ENCODE measurements at regions not wholly inside any gene's neighbourhood (a gene's known extent, or its start where the extent isn't known, plus 50 kb on each side); places are given as distances from the start of the nearest gene placed in this dataset.

DNA sequence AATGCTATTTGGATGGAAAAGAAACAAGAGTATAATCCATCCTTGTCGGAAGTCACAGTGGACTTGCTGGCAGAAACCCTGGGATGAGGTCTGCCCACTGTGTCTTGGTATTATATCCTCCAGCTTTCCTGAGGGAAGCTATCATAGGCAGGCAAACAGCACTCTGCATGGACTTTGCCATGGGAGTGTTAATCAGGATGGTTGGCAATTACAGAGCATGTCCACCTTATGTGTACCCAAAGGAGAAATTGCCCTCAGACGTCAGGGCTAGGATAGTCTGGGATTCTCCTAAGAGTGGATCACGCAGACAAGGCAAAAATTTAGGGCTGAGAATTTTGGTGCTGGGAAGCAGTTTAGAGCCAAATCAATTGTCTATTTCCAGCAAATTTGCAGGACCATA, 184.9 kb upstream of the ESRRG start:
- Histone ChIP-seq H3K4me2 (ENCODE audit: low read length) (no peak overlapping the region), H4K20me1 (ENCODE audit: control insufficient read depth, insufficient read depth, low read depth, low read length) (no peaks in the 10 kb centered on the region), H3K9me2 (replicated peaks; ENCODE audit: control insufficient read depth, low read length) (no peaks in the 10 kb centered on the region), H3K27ac (ENCODE audit: low read depth, low read length) (no peak overlapping the region), H3K9me3 (ENCODE audit: control insufficient read depth, insufficient read depth, low read length) (no peaks in the 10 kb centered on the region), H3K36me3 (ENCODE audit: control insufficient read depth, low read length) (no peaks in the 10 kb centered on the region), H3K4me1 (ENCODE audit: control insufficient read depth, low read length) (no peaks in the 10 kb centered on the region), H3K27me3 (ENCODE audit: control insufficient read depth, low read length) (no peaks in the 10 kb centered on the region), H3K79me2 (ENCODE audit: control insufficient read depth, low read length) (no peaks in the 10 kb centered on the region), H3K4me3 (ENCODE audit: low read length) (no peak overlapping the region), H3F3A (ENCODE audit: control insufficient read depth, insufficient read depth) (no peaks in the 10 kb centered on the region)
- TF ChIP-seq, protein P1, sequence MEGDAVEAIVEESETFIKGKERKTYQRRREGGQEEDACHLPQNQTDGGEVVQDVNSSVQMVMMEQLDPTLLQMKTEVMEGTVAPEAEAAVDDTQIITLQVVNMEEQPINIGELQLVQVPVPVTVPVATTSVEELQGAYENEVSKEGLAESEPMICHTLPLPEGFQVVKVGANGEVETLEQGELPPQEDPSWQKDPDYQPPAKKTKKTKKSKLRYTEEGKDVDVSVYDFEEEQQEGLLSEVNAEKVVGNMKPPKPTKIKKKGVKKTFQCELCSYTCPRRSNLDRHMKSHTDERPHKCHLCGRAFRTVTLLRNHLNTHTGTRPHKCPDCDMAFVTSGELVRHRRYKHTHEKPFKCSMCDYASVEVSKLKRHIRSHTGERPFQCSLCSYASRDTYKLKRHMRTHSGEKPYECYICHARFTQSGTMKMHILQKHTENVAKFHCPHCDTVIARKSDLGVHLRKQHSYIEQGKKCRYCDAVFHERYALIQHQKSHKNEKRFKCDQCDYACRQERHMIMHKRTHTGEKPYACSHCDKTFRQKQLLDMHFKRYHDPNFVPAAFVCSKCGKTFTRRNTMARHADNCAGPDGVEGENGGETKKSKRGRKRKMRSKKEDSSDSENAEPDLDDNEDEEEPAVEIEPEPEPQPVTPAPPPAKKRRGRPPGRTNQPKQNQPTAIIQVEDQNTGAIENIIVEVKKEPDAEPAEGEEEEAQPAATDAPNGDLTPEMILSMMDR (IDR thresholded peaks at IDR 0.05; ENCODE audit: low read depth, low read length, poor library complexity, severe bottlenecking): no peak
- no peak for TF ChIP-seq EZH2phosphoT487 (IDR thresholded peaks at IDR 0.05; ENCODE audit: borderline replicate concordance, low read length)

DNA sequence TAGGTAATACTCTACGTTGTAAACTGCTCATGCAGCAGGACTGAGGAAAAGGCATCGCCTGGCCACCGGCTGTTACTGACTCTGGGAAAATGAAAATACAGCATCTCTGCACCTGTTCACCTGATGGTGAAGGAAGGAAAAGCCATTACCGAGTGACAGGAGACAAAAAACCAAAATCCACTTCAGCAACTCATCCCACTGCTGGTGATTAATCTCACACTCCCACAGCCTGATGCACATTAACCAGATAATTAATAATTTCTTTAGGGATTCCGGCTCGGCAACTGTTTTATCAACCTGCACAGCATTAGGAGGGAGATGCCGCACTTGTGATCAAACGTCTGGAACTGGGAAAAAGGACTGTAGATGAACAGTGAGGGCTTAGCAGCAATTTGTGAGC, 183.9 kb upstream of the ESRRG start:
- H3K36me3 ChIP-seq (ENCODE audit: control insufficient read depth, low read length): no peaks in the 10 kb centered on the region
- H3K4me1 ChIP-seq (ENCODE audit: control insufficient read depth, low read length): no peaks in the 10 kb centered on the region
- no peaks in the 10 kb centered on the region for H4K20me1 ChIP-seq (ENCODE audit: control insufficient read depth, insufficient read depth, low read depth, low read length)
- no peak overlapping the region for H3K4me2 ChIP-seq (ENCODE audit: low read length)
- no peak overlapping the region for H3K4me3 ChIP-seq (ENCODE audit: low read length)
- H3K79me2 ChIP-seq (ENCODE audit: control insufficient read depth, low read length): no peaks in the 10 kb centered on the region
- no peaks in the 10 kb centered on the region for H3K9me2 ChIP-seq (replicated peaks; ENCODE audit: control insufficient read depth, low read length)
- H3K27me3 ChIP-seq (ENCODE audit: control insufficient read depth, low read length): no peaks in the 10 kb centered on the region
- H3F3A ChIP-seq (ENCODE audit: control insufficient read depth, insufficient read depth): no peaks in the 10 kb centered on the region
- no peak for TF ChIP-seq EZH2phosphoT487 (IDR thresholded peaks at IDR 0.05; ENCODE audit: borderline replicate concordance, low read length)
- TF ChIP-seq, protein P1 (IDR thresholded peaks at IDR 0.05; ENCODE audit: low read depth, low read length, poor library complexity, severe bottlenecking): no peak
- H3K27ac ChIP-seq (ENCODE audit: low read depth, low read length): no peak overlapping the region
- no peaks in the 10 kb centered on the region for H3K9me3 ChIP-seq (ENCODE audit: control insufficient read depth, insufficient read depth, low read length)

DNA sequence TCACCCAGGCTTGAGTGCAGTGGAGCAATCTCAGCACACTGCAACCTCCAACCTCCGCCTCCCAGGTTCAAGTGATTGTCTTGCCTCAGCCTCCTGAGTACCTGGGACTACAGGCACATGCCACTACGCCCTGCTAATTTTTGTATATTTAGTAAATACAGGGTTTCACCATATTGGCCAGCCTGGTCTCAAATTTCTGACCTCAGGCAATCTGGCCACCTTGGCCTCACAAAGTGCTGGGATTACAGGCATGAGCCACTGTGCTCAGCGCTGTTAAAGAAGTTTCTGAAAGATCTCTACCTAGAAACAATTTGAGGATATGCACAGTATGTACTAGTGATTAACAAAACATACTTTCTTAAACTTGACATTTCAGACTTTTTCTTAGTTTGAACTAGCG, 182.6 kb upstream of the ESRRG start:
- TF ChIP-seq EZH2phosphoT487 (IDR thresholded peaks at IDR 0.05; ENCODE audit: borderline replicate concordance, low read length): no peak
- TF ChIP-seq, protein P1 (IDR thresholded peaks at IDR 0.05; ENCODE audit: low read depth, low read length, poor library complexity, severe bottlenecking): no peak
- H3K4me1 ChIP-seq (ENCODE audit: control insufficient read depth, low read length): no peaks in the 10 kb centered on the region

DNA sequence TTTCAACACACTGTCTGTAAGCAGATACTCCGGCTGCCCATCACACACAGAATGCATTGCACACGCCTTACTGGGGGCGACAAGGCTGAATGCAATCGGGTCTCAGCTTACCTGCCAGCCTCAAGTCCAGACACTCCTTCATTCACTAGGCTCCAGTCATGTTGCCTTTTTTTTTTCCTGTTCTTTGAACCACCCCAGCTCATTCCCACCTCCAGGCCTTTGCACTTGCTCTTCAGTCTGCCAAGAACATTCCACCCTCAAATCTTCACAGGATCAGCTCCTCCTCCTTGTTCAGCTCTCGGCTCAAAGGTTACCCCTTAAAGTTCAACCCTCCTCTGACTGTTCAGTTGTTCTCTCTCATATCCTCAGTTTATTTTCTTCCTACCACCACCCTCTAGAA, 181.9 kb upstream of the ESRRG start:
- H3K27ac ChIP-seq (ENCODE audit: low read depth, low read length): no peak overlapping the region
- H3K79me2 ChIP-seq (ENCODE audit: control insufficient read depth, low read length): no peaks in the 10 kb centered on the region
- H3F3A ChIP-seq (ENCODE audit: control insufficient read depth, insufficient read depth): no peaks in the 10 kb centered on the region
- TF ChIP-seq, protein P1 (IDR thresholded peaks at IDR 0.05; ENCODE audit: low read depth, low read length, poor library complexity, severe bottlenecking): no peak
- no peak for TF ChIP-seq EZH2phosphoT487 (IDR thresholded peaks at IDR 0.05; ENCODE audit: borderline replicate concordance, low read length)
- no peaks in the 10 kb centered on the region for H3K36me3 ChIP-seq (ENCODE audit: control insufficient read depth, low read length)
- H3K9me2 ChIP-seq (replicated peaks; ENCODE audit: control insufficient read depth, low read length): no peaks in the 10 kb centered on the region
- no peaks in the 10 kb centered on the region for H3K4me1 ChIP-seq (ENCODE audit: control insufficient read depth, low read length)
- H3K27me3 ChIP-seq (ENCODE audit: control insufficient read depth, low read length): no peaks in the 10 kb centered on the region
- H3K4me3 ChIP-seq (ENCODE audit: low read length): no peak overlapping the region
- no peaks in the 10 kb centered on the region for H4K20me1 ChIP-seq (ENCODE audit: control insufficient read depth, insufficient read depth, low read depth, low read length)
- no peaks in the 10 kb centered on the region for H3K9me3 ChIP-seq (ENCODE audit: control insufficient read depth, insufficient read depth, low read length)
- no peak overlapping the region for H3K4me2 ChIP-seq (ENCODE audit: low read length)

More for the DNA sequence above, 182.6 kb upstream of the ESRRG start:
- H3F3A ChIP-seq (ENCODE audit: control insufficient read depth, insufficient read depth): no peaks in the 10 kb centered on the region
- H3K4me2 ChIP-seq (ENCODE audit: low read length): no peak overlapping the region
- H3K9me3 ChIP-seq (ENCODE audit: control insufficient read depth, insufficient read depth, low read length): no peaks in the 10 kb centered on the region
- H3K27ac ChIP-seq (ENCODE audit: low read depth, low read length): no peak overlapping the region
- no peaks in the 10 kb centered on the region for H3K79me2 ChIP-seq (ENCODE audit: control insufficient read depth, low read length)
- no peaks in the 10 kb centered on the region for H3K27me3 ChIP-seq (ENCODE audit: control insufficient read depth, low read length)
- H3K4me3 ChIP-seq (ENCODE audit: low read length): no peak overlapping the region
- no peaks in the 10 kb centered on the region for H3K36me3 ChIP-seq (ENCODE audit: control insufficient read depth, low read length)
- H3K9me2 ChIP-seq (replicated peaks; ENCODE audit: control insufficient read depth, low read length): no peaks in the 10 kb centered on the region
- H4K20me1 ChIP-seq (ENCODE audit: control insufficient read depth, insufficient read depth, low read depth, low read length): no peaks in the 10 kb centered on the region

Measured in DOHH2 (cell line).